Midbrain (tissue), 1 donor: ENCODE measurements at regions not wholly inside any gene's neighbourhood (a gene's known extent, or its start where the extent isn't known, plus 50 kb on each side); places are given as distances from the start of the nearest gene placed in this dataset.
A peak's percentile ranks its signal among the peaks of the same experiment; 100 is the strongest.

ENCODE experiments used
- DNase-seq: peaks from one replicate; lab custom pipeline; 2025; lab: John Stamatoyannopoulos, UW

DNA sequence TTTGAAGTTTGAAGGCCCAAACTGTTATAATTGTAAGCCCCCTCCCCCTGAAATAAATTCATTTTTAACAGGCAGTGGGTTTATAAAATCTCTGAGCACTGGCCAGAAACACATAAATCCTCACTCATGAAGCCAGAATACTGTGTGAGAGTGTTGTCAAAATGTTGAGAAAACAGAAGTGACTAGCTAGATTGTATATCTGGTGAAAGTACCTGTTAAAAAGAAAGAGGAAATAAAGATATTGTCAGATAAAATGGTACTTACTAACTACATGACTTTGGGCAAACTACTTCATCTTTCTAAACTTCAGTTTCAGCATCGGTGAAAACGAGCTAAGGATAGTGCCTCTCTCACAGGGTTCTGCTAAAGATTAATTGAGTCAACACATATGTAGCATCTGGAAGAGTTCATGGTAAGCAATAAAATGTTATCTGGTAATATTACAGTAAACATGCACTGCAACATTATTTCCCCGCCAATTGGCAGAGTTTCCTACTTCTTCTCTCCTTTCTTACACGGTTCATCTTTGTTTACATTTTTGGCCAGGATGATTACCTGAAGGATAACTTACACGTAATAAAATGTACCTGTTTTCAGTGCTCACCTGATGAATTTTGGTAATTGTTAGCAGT, 202.5 kb upstream of the CHRM2 start:
- DNase-seq = no peak

DNA sequence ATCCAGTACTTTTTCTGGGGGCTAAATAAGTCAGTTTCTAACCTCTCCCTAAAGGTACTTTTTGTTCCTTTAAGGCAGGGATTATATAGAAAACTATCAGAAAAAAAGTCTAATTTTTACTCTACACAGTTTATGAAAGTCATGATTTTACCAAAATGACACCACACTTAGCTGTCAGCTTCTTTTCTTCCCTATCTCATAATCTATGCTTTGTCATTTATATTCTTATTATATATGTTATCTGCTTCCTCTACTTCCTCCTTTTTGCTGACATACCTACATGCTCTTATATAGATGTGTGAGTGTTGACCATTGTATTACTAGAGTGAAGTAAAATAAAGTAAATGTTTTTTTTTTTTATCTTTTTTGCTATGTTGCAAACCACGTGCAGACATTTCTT, 203.9 kb upstream of the CHRM2 start:
- DNase-seq = no peak

- DNase-seq = no peak
These were observed 210.9 kb upstream of the CHRM2 start for GRCh38 chr7:136657482-136657921.

DNA sequence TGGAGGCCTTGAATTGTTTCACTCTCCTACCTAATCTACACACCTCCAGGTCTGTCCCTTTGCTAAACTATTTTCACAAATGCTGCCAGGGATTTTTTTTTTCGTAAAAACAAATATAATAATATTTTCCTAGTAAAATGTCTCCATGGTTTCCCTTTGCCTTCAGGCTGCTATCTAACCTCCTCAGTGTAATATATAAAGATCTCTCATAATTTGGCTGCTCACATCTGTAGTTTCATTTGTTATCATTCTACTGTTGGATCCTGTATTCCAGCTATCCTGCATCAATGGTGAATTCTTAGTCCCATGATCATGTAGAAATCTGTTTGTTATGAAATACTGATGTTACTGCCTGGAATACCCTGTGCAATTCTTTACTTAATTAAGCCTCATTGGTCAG, 211.9 kb upstream of the CHRM2 start:
- DNase-seq = no peak

DNA sequence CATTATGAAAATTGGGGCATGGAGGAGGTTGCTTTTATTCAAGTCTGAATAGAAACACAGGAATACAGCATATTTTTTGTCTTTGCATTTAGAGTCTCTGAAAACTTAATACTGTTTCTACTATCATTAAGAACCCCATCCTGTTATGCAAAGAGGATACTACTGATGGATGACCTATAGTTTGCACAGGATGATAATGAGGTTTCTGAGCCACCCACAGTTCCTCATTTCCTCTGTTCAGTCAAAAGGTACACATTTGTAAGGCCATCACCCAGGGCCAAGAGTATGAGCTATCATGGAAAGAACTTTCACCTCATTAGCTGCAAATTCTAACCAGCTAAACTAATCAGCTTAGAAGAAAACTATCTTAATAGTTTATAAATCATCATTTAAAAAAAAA, 213.0 kb upstream of the CHRM2 start:
- no peak for DNase-seq

DNA sequence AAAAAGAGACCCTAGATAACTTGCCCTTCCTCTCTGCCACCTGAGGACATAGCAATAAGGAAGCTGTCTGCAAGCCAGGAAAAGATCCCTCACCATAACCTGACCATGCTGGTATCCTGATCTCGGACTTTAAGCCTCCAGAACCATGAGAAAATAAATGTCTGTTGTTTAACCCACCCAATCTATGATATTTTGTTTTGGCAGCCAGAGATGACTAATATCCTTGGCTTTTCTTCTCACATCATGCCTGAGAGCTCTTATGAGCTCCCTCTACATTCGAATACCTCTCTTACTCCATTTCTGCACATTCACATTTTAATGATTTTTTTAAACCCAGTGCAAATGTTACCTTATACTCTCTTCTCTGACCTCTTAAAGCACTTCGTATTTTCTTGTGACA, 214.0 kb upstream of the CHRM2 start:
- no peak for DNase-seq

DNA sequence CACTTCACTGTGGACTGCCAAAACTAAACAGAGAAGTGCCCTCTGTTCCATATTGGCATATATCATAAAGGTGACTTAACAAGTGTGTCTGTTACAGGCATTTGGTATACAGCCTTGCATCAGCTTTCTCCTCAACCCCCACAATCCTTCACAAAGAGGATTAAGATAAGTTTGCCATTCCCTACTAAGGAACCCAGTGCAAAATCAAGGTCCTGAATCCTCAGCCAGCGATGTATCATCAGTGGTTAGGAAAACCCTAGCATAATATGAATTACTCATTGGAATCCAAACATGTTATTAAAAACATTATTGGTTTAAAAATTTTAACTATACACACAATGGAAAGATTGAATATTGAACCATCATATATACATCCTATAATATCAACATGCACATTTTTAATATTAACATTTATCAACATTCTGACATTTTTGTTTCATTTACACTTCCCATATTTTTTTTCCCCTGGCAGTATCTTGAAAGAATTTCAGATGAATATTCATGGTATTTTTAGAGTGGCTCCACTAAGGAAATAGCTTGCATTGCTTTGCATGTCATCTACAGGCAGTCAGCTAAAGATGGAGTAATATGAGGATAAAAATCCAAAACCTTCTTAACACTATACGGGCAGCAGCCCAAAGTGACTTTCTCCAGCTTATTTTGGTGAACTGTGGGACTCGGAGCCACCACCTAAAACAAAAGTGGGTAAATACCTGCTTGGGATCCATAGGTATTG, 215.6 kb upstream of the CHRM2 start:
- no peak for DNase-seq

DNA sequence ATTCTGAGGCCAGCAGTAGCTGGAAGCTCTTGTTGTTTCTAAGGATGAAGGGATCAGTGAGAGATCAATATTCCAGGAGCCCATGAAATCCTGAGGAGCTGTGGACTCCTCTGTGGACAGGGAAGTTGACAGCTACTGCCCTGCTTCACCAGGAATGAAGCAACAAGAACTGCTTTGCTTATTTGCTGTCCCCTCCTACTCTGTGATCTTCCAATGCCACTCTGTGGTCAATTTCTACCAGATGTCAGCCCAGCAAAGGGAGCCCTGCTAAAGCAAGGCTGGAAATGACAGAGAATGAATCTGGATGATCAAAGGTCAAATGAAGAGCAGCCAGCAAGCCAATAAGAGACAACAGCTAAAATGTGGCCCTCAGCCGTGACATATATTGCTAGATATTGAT, 227.5 kb upstream of the CHRM2 start:
- DNase-seq = peak; percentile 1

DNA sequence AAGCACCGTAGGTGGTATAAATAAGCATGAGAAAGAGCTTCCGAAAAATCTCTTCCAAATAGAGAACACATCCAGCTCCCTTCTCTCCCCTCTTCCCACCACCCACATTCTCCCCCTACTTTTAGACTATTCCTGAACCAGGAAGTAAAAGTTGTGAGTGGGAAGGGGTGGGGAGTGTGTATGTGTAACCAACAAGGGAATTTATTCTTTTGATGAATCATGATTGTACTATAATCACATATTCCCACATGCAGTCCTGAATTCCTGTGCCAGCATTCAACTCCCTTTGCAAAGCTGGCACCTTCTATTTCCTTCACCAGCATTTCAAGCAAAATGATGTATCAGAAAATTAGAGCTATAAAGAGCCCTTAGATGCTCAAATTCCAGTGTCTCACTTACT, 230.6 kb upstream of the CHRM2 start:
- no peak for DNase-seq

GRCh38 chr7:136635751-136636150, 232.7 kb upstream of the CHRM2 start:
- DNase-seq = no peak

GRCh38 chr7:136618818-136619217, 249.6 kb upstream of the CHRM2 start:
- no peak for DNase-seq

DNA sequence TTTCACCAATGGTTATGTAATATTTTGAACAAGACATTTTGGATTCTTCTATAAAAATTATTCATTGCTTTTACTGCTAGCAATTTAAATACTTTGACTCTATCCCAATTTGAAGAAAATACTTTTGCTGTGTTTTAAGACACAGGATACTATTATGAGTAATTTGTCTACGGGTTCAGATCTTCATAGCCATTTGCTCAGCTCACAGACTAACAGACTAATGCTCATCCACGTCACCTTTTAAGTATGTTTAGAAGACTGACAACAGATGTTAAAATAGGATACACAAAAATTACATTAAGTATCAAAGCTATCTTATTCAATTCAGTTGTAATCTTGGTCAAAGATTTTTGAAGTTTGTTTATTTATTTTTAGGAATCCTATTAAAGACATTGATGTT, 251.3 kb upstream of the CHRM2 start:
- no peak for DNase-seq

DNA sequence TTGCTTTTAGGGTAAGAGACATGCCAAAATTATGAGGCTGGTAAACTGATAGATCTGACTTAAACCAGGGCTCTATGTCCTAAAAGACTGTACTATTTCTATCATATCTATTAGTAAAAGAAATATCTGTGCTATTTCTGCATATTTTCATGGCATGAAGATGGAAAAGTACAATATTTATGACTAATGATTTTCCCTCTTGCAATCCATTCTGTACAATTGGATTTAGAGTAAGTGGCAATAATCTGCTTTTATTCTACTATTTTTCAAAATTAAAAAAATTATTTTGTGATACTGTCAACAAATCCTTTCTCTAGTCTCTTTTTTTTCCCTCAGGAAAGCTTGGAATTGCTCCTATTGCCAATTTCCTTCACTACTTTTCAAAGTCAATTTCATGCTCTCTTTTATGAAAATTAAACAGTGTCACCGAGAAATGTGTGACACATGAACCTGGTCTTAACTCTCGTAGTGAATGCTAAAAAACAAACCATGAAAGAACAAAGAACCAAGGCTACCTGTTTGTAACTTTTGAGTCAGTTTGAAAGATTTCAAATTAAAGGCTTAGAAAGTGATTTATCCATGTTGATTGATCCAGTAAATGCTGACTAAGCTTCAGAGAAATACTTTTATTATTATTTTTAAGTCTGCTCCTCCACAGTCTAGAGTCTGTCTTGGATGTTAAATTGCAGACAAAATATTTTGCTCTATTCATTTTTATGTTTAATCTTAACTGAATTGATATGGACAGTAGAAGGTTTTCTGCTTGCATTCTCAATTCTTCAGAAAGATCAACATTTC, 262.7 kb upstream of the CHRM2 start:
- no peak for DNase-seq

GRCh38 chr7:136601772-136602171, 266.7 kb upstream of the CHRM2 start:
- no peak for DNase-seq

- DNase-seq = no peak
These were observed 268.0 kb upstream of the CHRM2 start for GRCh38 chr7:136600475-136600874.

DNA sequence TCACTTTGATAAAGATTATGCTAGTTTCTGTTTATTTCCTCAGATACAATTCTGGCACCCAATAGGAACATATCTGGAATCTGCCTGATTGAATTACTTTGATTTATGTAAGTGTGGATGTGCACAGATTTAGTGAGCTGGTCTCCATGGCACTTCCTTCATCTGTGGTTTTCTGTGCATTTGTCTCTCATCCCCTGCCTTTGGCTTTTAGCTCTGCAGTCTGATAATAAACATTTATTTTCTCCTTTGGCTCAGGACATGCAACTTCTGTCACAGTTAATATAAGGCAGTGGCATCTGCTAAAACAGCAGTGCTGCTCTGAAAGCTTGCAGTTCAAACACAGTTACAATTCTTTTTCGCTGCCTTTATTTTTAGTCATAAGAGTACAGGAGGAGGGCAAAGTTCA, 273.7 kb upstream of the CHRM2 start:
- no peak for DNase-seq

DNA sequence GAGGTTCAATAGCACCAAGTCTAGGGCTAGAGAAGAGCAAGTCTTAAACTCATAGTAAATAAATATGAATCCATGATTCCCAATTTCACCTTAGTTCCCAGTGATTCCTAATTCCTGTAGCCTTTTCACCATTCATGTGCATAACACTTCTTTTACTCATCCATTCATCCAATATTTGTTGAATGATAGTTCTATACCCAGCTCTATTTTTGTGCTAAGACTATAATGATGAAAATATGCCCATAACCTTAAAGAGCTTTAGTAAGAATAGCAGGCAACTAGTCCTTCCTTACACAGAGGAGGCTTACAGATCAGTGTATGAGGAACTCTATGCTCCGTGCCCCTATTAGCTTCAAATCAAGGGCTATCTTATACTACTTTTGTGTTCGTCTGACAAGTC, 280.2 kb upstream of the CHRM2 start:
- DNase-seq = no peak

DNA sequence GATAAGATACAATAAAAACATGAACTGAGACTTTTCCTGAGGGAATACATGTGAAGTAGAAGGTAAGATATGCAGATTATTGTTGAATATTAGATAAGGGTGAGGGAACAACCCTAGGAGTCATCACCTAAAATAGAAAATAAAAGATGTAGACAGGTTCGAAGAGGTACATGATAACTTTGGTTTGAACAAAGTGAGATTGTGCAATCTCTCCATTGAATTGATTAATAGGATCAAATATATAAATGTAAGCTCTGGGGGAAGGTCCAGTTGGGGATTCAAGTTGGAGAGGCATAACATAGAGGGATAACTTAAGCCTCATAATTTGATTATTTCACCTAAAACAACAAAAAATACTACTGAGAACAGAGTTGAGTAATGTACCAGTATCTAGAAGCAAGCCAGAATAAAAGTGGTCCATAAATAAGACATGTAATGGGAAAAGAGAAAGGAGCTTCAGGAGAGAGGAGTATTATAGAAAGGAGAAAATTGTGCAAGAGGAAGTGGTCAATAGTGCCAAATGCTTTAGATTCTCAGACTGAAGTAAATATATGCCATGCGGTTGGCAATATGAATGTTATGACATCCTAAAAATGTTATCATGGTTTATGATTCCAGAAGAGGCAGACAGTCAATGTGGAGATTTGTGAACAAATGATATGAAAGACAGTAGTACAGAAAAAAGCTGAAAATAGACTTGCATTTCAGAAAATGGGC, 282.3 kb upstream of the CHRM2 start:
- DNase-seq = no peak

DNA sequence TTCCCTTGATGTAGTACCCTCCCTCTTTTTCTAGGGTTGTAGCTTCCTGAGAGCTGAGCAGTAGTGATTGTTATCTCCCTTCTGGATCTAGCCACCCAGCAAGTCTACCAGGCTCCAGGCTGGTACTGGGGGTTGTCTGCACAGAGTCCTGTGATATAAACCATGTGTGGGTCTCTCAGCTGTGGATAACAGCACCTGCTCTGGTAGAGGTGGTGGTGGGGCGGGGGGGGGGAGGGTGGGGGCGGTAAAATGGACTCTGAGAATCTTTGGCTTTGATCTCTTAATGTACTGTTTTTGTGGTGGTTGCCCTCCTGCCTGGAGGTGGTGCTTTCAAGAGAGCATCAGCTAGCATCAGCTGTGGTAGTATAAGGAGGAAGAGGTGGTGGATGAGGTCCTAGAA, 302.0 kb upstream of the CHRM2 start:
- DNase-seq = no peak

DNA sequence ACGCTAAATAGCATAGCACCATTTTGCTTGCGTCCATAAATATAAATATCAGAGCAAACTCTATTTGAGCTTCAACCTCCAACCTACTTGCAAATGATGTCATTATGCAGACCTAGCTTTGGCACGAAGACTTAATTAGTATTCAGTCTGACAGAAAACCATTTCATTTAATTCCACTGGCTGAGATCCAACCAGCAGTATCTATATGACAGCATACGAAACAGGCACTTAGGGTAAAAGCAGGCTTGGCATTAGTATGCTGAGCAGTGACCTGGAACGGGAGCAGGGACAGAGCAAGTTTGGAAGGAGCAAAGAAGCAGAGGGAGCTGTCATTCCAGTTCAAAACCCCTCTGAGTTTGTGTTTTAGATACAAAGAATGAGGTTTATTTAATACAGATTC, 312.5 kb upstream of the CHRM2 start:
- DNase-seq = no peak

- DNase-seq = no peak
These were observed 316.8 kb upstream of the CHRM2 start for GRCh38 chr7:136551618-136552017.

DNA sequence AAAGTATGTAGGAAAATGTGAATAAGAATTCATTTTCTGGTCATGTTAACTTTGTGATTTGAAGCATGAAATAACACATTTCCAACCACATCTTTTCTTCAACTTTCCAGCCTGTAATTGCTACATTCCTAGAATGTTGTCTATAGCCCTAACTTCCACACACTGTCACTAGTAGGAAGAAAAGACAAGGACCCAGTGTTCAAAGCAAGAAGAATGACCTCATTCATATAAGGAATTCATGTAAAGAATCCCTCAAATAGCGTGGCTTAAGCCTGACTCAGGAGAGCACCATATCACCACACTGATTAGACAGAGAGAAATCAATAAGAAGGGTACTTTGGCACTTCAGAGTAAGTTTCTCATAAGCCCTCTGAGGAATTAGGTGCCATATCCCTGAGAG, 318.7 kb upstream of the CHRM2 start:
- no peak for DNase-seq

GRCh38 chr7:136533732-136534131, 334.7 kb upstream of the CHRM2 start:
- no peak for DNase-seq
